Ovary (tissue), 7 donors: ENCODE measurements at regions not wholly inside any gene's neighbourhood (a gene's known extent, or its start where the extent isn't known, plus 50 kb on each side); places are given as distances from the start of the nearest gene placed in this dataset.

Experiments used
- DNase-seq, 5 donors: peaks; one replicate each; pipeline ENCODE4 v3.0.0-alpha.2; 2019 to 2020
- H3K27ac ChIP-seq, 2 donors: fragments of 200-600 bp; one replicate each; pipeline versions ENCODE4 v1.5.1 to v1.8.0; 2019 to 2022
- H3K27me3 ChIP-seq: fragments of 200-600 bp; one replicate; pipeline ENCODE4 v1.8.0; 2022
- H3K36me3 ChIP-seq: fragments of 200-600 bp; sonication (generic); one replicate; pipeline ENCODE4 v1.5.1; 2019
- H3K4me1 ChIP-seq: one replicate; pipeline ENCODE4 v1.8.1; 2013; ENCODE audit warnings: mild to moderate bottlenecking, moderate library complexity; ENCODE audit not compliant: insufficient read depth
- H3K4me3 ChIP-seq: fragments of 200-600 bp; sonication (generic); one replicate; pipeline ENCODE4 v1.5.1; 2017
- H3K9me3 ChIP-seq, 2 donors: fragments of 200-600 bp in 1 of 2; sonication (generic) in 1 of 2; one replicate each; pipeline versions ENCODE4 v1.5.1 to v1.8.1; 2013 to 2019; ENCODE audit warnings: mild to moderate bottlenecking in 1 of 2, moderate library complexity in 1 of 2
- CTCF ChIP-seq, 3 donors: fragments of 450-650 bp in 2 of 3; fragments of 200-600 bp in 1 of 3; IDR thresholded peaks; one replicate each; pipeline versions ENCODE4 v1.5.1 to v1.8.0; 2016 to 2022; ENCODE audit warnings: antibody characterized with exemption in 3 of 3, mild to moderate bottlenecking in 1 of 3
- EP300 ChIP-seq: sonication (generic); formaldehyde crosslinking; IDR thresholded peaks from one replicate; pipeline ENCODE4 v1.6.1; 2017; ENCODE audit warnings: antibody characterized with exemption
- POLR2A ChIP-seq: fragments of 450-650 bp; IDR thresholded peaks from one replicate; pipeline ENCODE4 v1.6.1; 2017; ENCODE audit warnings: antibody characterized with exemption, mild to moderate bottlenecking, moderate library complexity
- WGBS, 3 donors: extraction: QIAGEN DNeasy Blood & Tissue Kit in 1 of 3; methylation state at CpG; one replicate each; pipeline versions ENCODE4 v1.1.5 to v1.1.7; 2013 to 2017; 5-methylcytosine and 5-hydroxymethylcytosine counted together
- intact Hi-C, 4 donors: fragments of 100-400 bp; cut with DNase I; formaldehyde crosslinking; loops; one replicate each; pipeline versions ENCODE4 v1.11.0 to v1.15.1; 2022 to 2023
- donor health status: DM: no; HTN: no; CAD: no; lungs with moderate emphysema.
- donor health status: DM: no; HTN: no; CAD: no.
- donor health status: Bipolar disorder and iron deficiency.
- donor health status: DM: no; HTN: no; CAD: no.
- donor health status: DM: yes; HTN: yes; CAD: no.

GRCh38 chr5:93809430-93809829 lies 68.0 kb upstream of the POU5F2 start:
- 79 to 86% (median 80%) methylated on average over 1 of the region's 1 CpG for whole genome bisulfite sequencing, 3 donors

GRCh38 chr5:93807846-93808245 lies 66.4 kb upstream of the POU5F2 start:
- no peaks in the 10 kb centered on the region for H3K9me3 ChIP-seq

More at GRCh38 chr5:93809430-93809829, 68.0 kb upstream of the POU5F2 start:
- no peak for DNase-seq
- H3K27ac ChIP-seq, result no peak overlapping the region
- H3K9me3 ChIP-seq, result no peaks in the 10 kb centered on the region
- no peaks in the 10 kb centered on the region for H3K36me3 ChIP-seq
- no peaks in the 10 kb centered on the region for H3K4me1 ChIP-seq
- H3K4me3 ChIP-seq, result no peak overlapping the region
- TF ChIP-seq CTCF (IDR thresholded peaks at IDR 0.05), result no peak
- no peak for TF ChIP-seq POLR2A
- no peak for TF ChIP-seq EP300
- H3K27me3 ChIP-seq, result no peaks in the 10 kb centered on the region
- intact Hi-C loops, result no loop called here

GRCh38 chr5:93805616-93806379 lies 64.4 kb upstream of the POU5F2 start:
- WGBS, 3 donors, result 89 to 95% (median 90%) methylated on average over 5 of the region's 5 CpGs
- intact Hi-C loops, result no loop called here
- DNase-seq, result no peak

More at GRCh38 chr5:93807846-93808245, 66.4 kb upstream of the POU5F2 start:
- TF ChIP-seq EP300 (no peak), POLR2A (no peak), CTCF (IDR thresholded peaks at IDR 0.05) (no peak)
- WGBS, 3 donors, result 95 to 98% (median 96%) methylated on average over 6 of the region's 6 CpGs
- no peaks in the 10 kb centered on the region for H3K27me3 ChIP-seq
- H3K4me3 ChIP-seq, result no peak overlapping the region
- DNase-seq, result no peak
- no peaks in the 10 kb centered on the region for H3K36me3 ChIP-seq
- intact Hi-C loops, result no loop called here
- no peak overlapping the region for H3K27ac ChIP-seq
- H3K4me1 ChIP-seq, result no peaks in the 10 kb centered on the region

More at GRCh38 chr5:93805616-93806379, 64.4 kb upstream of the POU5F2 start:
- Histone ChIP-seq H3K4me3 (no peak overlapping the region), H3K27ac (no peak overlapping the region), H3K27me3 (no peaks in the 10 kb centered on the region), H3K9me3 (no peaks in the 10 kb centered on the region), H3K36me3 (no peaks in the 10 kb centered on the region), H3K4me1 (no peaks in the 10 kb centered on the region)
- TF ChIP-seq CTCF (IDR thresholded peaks at IDR 0.05) (no peak), POLR2A (no peak), EP300 (no peak)
